H1 (cell line): ENCODE measurements at regions not wholly inside any gene's neighbourhood (a gene's known extent, or its start where the extent isn't known, plus 50 kb on each side); places are given as distances from the start of the nearest gene placed in this dataset.

Experiments used
- CTCF ChIA-PET: fragments of 300-600 bp; sonication (Branson Sonifier 250); formaldehyde crosslinking; loops from one replicate; lab custom pipeline; 2021; ENCODE audit not compliant: partially characterized antibody; lab: Charles Lee
- POLR2A ChIA-PET: fragments of 300-600 bp; sonication (Branson Sonifier 250); formaldehyde crosslinking; loops from one replicate; lab custom pipeline; 2021; ENCODE audit warnings: inconsistent platforms; ENCODE audit not compliant: partially characterized antibody; lab: Charles Lee
- DNase-seq, 2 experiments: peaks; one replicate each; pipeline versions ENCODE4 v3.0.0 to v3.0.0-alpha.2; 2010 to 2022; ENCODE audit warnings: low spot score in 2 of 2, low read depth in 1 of 2, mixed read lengths in 1 of 2
- FAIRE-seq: peaks from 2 replicates; lab custom pipeline; 2011; peaks lifted over from hg19 to GRCh38; lab: Jason Lieb, UNC
- H2AFZ ChIP-seq: 2 replicates; pipeline ENCODE4 v1.8.1; 2012; ENCODE audit warnings: low read length, inconsistent platforms
- H2AK5ac ChIP-seq: 2 replicates; pipeline ENCODE4 v1.6.1; 2013; ENCODE audit warnings: low read depth, low read length
- H2BK120ac ChIP-seq: replicated peaks from 2 replicates; pipeline ENCODE3; 2013; ENCODE audit warnings: low read depth, low read length, inconsistent platforms
- H2BK12ac ChIP-seq: 2 replicates; pipeline ENCODE4 v1.6.1; 2013; ENCODE audit warnings: low read depth, low read length
- H2BK15ac ChIP-seq: 2 replicates; pipeline ENCODE4 v1.6.1; 2013; ENCODE audit warnings: low read length
- H2BK20ac ChIP-seq: 2 replicates; pipeline ENCODE4 v1.6.1; 2013; ENCODE audit warnings: low read length
- H2BK5ac ChIP-seq: 2 replicates; pipeline ENCODE4 v1.6.1; 2013; ENCODE audit warnings: low read depth, low read length
- H3K14ac ChIP-seq: 2 replicates; pipeline ENCODE4 v1.6.1; 2013; ENCODE audit warnings: inconsistent platforms; ENCODE audit not compliant: insufficient read length
- H3K18ac ChIP-seq: 2 replicates; pipeline ENCODE4 v1.6.1; 2013; ENCODE audit warnings: low read length; ENCODE audit errors: extremely low read depth
- H3K23ac ChIP-seq: 2 replicates; pipeline ENCODE4 v1.6.1; 2013; ENCODE audit warnings: inconsistent platforms; ENCODE audit not compliant: insufficient read length
- H3K23me2 ChIP-seq: 2 replicates; pipeline ENCODE4 v1.6.1; 2013; ENCODE audit warnings: low read depth, low read length
- H3K27ac ChIP-seq: 2 replicates; pipeline ENCODE4 v1.6.1; 2011; ENCODE audit warnings: low read depth, low read length, inconsistent platforms
- H3K27me3 ChIP-seq, 4 experiments: replicated peaks in 1 of 4; 1 replicate in 1 of 4; 2 replicates in 3 of 4; pipeline versions ENCODE4 v1.6.1 to v1.8.1; 2011 to 2013; ENCODE audit warnings: low read length in 3 of 4, mild to moderate bottlenecking in 3 of 4, inconsistent platforms in 2 of 4, mixed read lengths in 2 of 4, moderate library complexity in 1 of 4; ENCODE audit not compliant: control insufficient read depth in 3 of 4, insufficient read depth in 3 of 4; ENCODE audit errors: extremely low read depth in 1 of 4
- H3K36me3 ChIP-seq, 4 experiments: 2 replicates each; pipeline versions ENCODE4 v1.6.1 to v1.8.1; 2011 to 2013; ENCODE audit warnings: mild to moderate bottlenecking in 4 of 4, low read length in 3 of 4, moderate library complexity in 2 of 4, control low read depth in 1 of 4, inconsistent platforms in 1 of 4; ENCODE audit not compliant: insufficient read depth in 4 of 4, control insufficient read depth in 2 of 4
- H3K4ac ChIP-seq: replicated peaks from 2 replicates; pipeline ENCODE3; 2013; ENCODE audit warnings: low read length, low read depth, mixed read lengths, inconsistent platforms; ENCODE audit not compliant: insufficient read length
- H3K4me1 ChIP-seq, 4 experiments: replicated peaks in 1 of 4; 1 replicate in 1 of 4; 2 replicates in 3 of 4; pipeline versions ENCODE4 v1.6.1 to v1.8.1; 2011 to 2013; ENCODE audit warnings: low read length in 3 of 4, inconsistent platforms in 2 of 4, mixed read lengths in 1 of 4; ENCODE audit not compliant: insufficient read depth in 4 of 4, control insufficient read depth in 3 of 4
- H3K4me2 ChIP-seq, 2 experiments: 2 replicates each; pipeline versions ENCODE4 v1.6.1 to v1.8.1; 2011 to 2013; ENCODE audit warnings: low read depth in 2 of 2, low read length in 2 of 2, control low read depth in 1 of 2, inconsistent platforms in 1 of 2, mild to moderate bottlenecking in 1 of 2; ENCODE audit not compliant: insufficient read depth in 1 of 2
- H3K4me3 ChIP-seq, 4 experiments: fragments of 200-600, 300-600 bp in 1 of 4; sonication (generic), shearing (Covaris generic), sonication (Bioruptor Twin) in 1 of 4; 2 replicates each; pipeline versions ENCODE4 v1.5.1 to v1.8.1; 2011 to 2016; ENCODE audit warnings: low read length in 4 of 4, low read depth in 3 of 4, control low read depth in 2 of 4, inconsistent platforms in 2 of 4, mild to moderate bottlenecking in 2 of 4, mixed read lengths in 1 of 4, moderate library complexity in 1 of 4; ENCODE audit not compliant: insufficient read depth in 2 of 4; ENCODE audit errors: extremely low read depth in 1 of 4
- H3K56ac ChIP-seq: replicated peaks from 2 replicates; pipeline ENCODE3; 2013; ENCODE audit warnings: low read depth, mild to moderate bottlenecking, mixed read lengths, low read length, inconsistent platforms; ENCODE audit not compliant: insufficient read length
- H3K79me1 ChIP-seq: 2 replicates; pipeline ENCODE4 v1.6.1; 2013; ENCODE audit warnings: low read depth, low read length, control low read depth
- H3K79me2 ChIP-seq, 2 experiments: 2 replicates each; pipeline versions ENCODE4 v1.6.1 to v1.8.1; 2012 to 2013; ENCODE audit warnings: low read length in 2 of 2, mild to moderate bottlenecking in 2 of 2, inconsistent platforms in 1 of 2; ENCODE audit not compliant: insufficient read depth in 2 of 2, control insufficient read depth in 1 of 2
- H3K9ac ChIP-seq, 4 experiments: replicated peaks in 1 of 4; 1 replicate in 1 of 4; 2 replicates in 3 of 4; pipeline versions ENCODE4 v1.6.1 to v1.8.1; 2011 to 2013; ENCODE audit warnings: low read depth in 3 of 4, low read length in 3 of 4, control low read depth in 2 of 4, mild to moderate bottlenecking in 2 of 4, moderate library complexity in 2 of 4, inconsistent platforms in 1 of 4; ENCODE audit errors: extremely low read depth in 1 of 4
- H3K9me3 ChIP-seq, 2 experiments: 2 replicates each; pipeline versions ENCODE4 v1.6.1 to v1.8.1; 2012 to 2013; ENCODE audit warnings: mild to moderate bottlenecking in 2 of 2, moderate library complexity in 2 of 2, control low read depth in 1 of 2, inconsistent platforms in 1 of 2, low read depth in 1 of 2, low read length in 1 of 2, mixed read lengths in 1 of 2; ENCODE audit not compliant: insufficient read depth in 2 of 2
- H4K20me1 ChIP-seq, 2 experiments: replicated peaks in 1 of 2; 2 replicates each; pipeline versions ENCODE3 to v1.8.1; 2011 to 2013; ENCODE audit warnings: inconsistent platforms in 2 of 2, low read length in 2 of 2, mild to moderate bottlenecking in 1 of 2; ENCODE audit not compliant: insufficient read depth in 2 of 2, control insufficient read depth in 1 of 2
- H4K5ac ChIP-seq: 2 replicates; pipeline ENCODE4 v1.6.1; 2013; ENCODE audit warnings: low read length, low read depth, mixed read lengths, inconsistent platforms; ENCODE audit not compliant: insufficient read length
- H4K8ac ChIP-seq: 2 replicates; pipeline ENCODE4 v1.8.0; 2013; ENCODE audit warnings: mild to moderate bottlenecking, moderate library complexity, low read length, inconsistent platforms; ENCODE audit not compliant: insufficient read depth; ENCODE audit errors: extremely low read depth
- H4K91ac ChIP-seq: replicated peaks from 2 replicates; pipeline ENCODE3; 2013; ENCODE audit warnings: low read length, mixed read lengths, inconsistent platforms; ENCODE audit not compliant: insufficient read length
- CHD1 ChIP-seq: IDR thresholded peaks from 2 replicates; pipeline ENCODE4 v1.6.1; 2012; ENCODE audit warnings: low read depth, low read length, improper control_type of control experiment
- E2F6 ChIP-seq: IDR thresholded peaks from 2 replicates; pipeline ENCODE4 v1.6.1; 2012; ENCODE audit warnings: inconsistent platforms
- POLR2AphosphoS5 ChIP-seq: IDR thresholded peaks from 2 replicates; pipeline ENCODE4 v1.6.1; 2011; ENCODE audit warnings: low read depth, low read length
- SAP30 ChIP-seq: fragments of 300-600 bp; sonication (generic); IDR thresholded peaks from 2 replicates; pipeline ENCODE4 v1.7.1; 2012; ENCODE audit warnings: low read length, moderate library complexity, mild to moderate bottlenecking, inconsistent platforms; ENCODE audit not compliant: insufficient read depth, insufficient replicate concordance
- TAF1 ChIP-seq: IDR thresholded peaks from 2 replicates; pipeline ENCODE4 v1.6.1; 2011; ENCODE audit warnings: mild to moderate bottlenecking, low read depth, low read length
- TF ChIP-seq, protein P1 (sequence below): IDR thresholded peaks from 2 replicates; pipeline ENCODE4 v1.6.1; 2011; ENCODE audit warnings: low read length, improper control_type of control experiment

DNA sequence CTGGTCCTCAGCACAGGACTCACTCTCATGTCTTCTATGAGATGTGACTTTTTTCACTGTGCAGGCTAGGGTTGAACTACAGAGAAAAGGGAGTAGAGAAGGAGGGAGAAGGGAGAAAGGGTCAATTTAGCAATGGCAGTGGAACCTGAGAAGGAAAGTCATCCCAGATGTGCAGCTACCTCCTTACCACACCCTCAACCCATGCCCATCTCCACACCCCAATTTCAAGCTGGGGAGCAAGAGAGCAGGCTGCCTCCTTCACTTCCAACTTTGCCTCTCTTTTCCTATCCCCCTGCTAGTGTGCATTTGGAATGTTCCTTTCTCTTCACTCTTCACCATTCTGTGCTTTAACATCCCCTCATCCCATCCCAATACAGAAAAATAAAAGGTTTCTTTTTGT, 163.5 kb upstream of the MAP3K1 start:
- Histone ChIP-seq H4K20me1 (no peaks in the 10 kb centered on the region), H3K23me2 (no peaks in the 10 kb centered on the region), H4K5ac (no peak overlapping the region), H3K56ac (no peak overlapping the region), H3K23ac (no peak overlapping the region), H2BK5ac (no peak overlapping the region), H3K4me2 (no peak overlapping the region), H3K79me2 (no peaks in the 10 kb centered on the region), H4K91ac (no peak overlapping the region), H3K4me3 (no peak overlapping the region), H3K9ac (no peak overlapping the region), H3K4me1 (peaks cover 0 to 3% (median 0%) of the 10 kb centered on the region in 4 experiments; a peak in 2 of 7 replicates), H2AFZ (0 out of 2 replicates have a peak overlapping the region, but pooled peaks have one; percentile 22), H2BK20ac (no peak overlapping the region), H2BK15ac (no peak overlapping the region), H4K8ac (no peak overlapping the region), H3K18ac (no peak overlapping the region), H2BK120ac (no peak overlapping the region), H3K9me3 (no peaks in the 10 kb centered on the region), H3K14ac (no peak overlapping the region), H3K36me3 (no peaks in the 10 kb centered on the region), H3K79me1 (no peaks in the 10 kb centered on the region), H3K27me3 (no peaks in the 10 kb centered on the region), H3K4ac (no peak overlapping the region), H2BK12ac (no peak overlapping the region), H2AK5ac (no peak overlapping the region), H3K27ac (no peak overlapping the region)
- DNase-seq (no peak), FAIRE-seq (no peak)
- TF ChIP-seq E2F6: no peak
- no peak for TF ChIP-seq SAP30
- no peak for TF ChIP-seq POLR2AphosphoS5
- TF ChIP-seq, protein P1, sequence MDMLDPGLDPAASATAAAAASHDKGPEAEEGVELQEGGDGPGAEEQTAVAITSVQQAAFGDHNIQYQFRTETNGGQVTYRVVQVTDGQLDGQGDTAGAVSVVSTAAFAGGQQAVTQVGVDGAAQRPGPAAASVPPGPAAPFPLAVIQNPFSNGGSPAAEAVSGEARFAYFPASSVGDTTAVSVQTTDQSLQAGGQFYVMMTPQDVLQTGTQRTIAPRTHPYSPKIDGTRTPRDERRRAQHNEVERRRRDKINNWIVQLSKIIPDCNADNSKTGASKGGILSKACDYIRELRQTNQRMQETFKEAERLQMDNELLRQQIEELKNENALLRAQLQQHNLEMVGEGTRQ: no peak
- TF ChIP-seq TAF1: no peak
- no peak for TF ChIP-seq CHD1
- POLR2A ChIA-PET: no interaction called here
- CTCF ChIA-PET: interaction anchor here (1.6 kb wide), 1 partner anchor 19 kb away, joined by 3 read pairs; no protein-coding TSS in a partner anchor
